SK-N-SH (cell line): ENCODE measurements at regions not wholly inside any gene's neighbourhood (a gene's known extent, or its start where the extent isn't known, plus 50 kb on each side); places are given as distances from the start of the nearest gene placed in this dataset.

ENCODE experiments used
- EZH2phosphoT487 ChIP-seq: fragments of 200-600 bp; sonication (generic); IDR thresholded peaks from 2 replicates; pipeline ENCODE4 v1.6.1; 2017; ENCODE audit warnings: low read depth, mixed run types, mild to moderate bottlenecking, antibody characterized with exemption, moderate library complexity, borderline replicate concordance
- FOXM1 ChIP-seq: IDR thresholded peaks from 2 replicates; pipeline ENCODE4 v1.4.0; 2012; ENCODE audit warnings: low read depth, mild to moderate bottlenecking
- GABPA ChIP-seq: IDR thresholded peaks from 2 replicates; pipeline ENCODE4 v1.4.0; 2012; ENCODE audit warnings: low read depth, mild to moderate bottlenecking
- JUND ChIP-seq: IDR thresholded peaks from 2 replicates; pipeline ENCODE4 v1.4.0; 2012
- PBX3 ChIP-seq: IDR thresholded peaks from 2 replicates; pipeline ENCODE4; 2012
- POLR2AphosphoS5 ChIP-seq: IDR thresholded peaks from 2 replicates; pipeline ENCODE4 v1.6.1; 2012; ENCODE audit warnings: low read depth, low read length
- RAD21 ChIP-seq: IDR thresholded peaks from 2 replicates; pipeline ENCODE4 v1.6.1; 2012; ENCODE audit warnings: mild to moderate bottlenecking, low read length
- RXRA ChIP-seq: IDR thresholded peaks from 2 replicates; pipeline ENCODE4 v1.4.0; 2012; ENCODE audit warnings: low read depth, mild to moderate bottlenecking, borderline replicate concordance
- YY1 ChIP-seq: IDR thresholded peaks from 2 replicates; pipeline ENCODE4 v1.4.0; 2012; ENCODE audit warnings: low read depth, mild to moderate bottlenecking
- ZBTB33 ChIP-seq: IDR thresholded peaks from 2 replicates; pipeline ENCODE4 v1.4.0; 2012; ENCODE audit warnings: low read depth, borderline replicate concordance
- TF ChIP-seq, protein P1 (sequence below): IDR thresholded peaks from 2 replicates; pipeline ENCODE4 v1.6.1; 2012; ENCODE audit warnings: mild to moderate bottlenecking, low read depth, low read length, moderate library complexity
- TF ChIP-seq, protein P2 (sequence below): fragments of 200-600 bp; sonication (generic); IDR thresholded peaks from 2 replicates; pipeline ENCODE4 v1.6.1; 2017; ENCODE audit warnings: antibody characterized with exemption, mild to moderate bottlenecking, moderate library complexity

DNA sequence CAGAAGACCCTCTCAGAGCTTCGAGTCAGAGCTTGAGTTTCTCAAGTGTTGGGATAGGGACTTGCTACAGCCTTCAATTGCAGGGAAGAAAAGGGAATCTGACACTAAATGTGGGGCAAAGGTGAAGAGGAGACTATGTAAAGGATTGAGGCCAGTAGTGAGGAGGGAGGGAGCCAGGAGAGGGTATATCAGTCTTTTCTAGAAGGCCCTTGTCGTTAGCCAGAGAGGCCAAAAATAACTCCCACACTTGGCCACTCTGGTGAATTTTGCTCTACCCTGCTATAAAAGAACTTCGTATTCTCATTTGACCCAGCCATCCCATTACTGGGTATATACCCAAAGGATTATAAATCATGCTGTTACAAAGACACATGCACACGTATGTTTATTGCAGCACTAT, 162.0 kb downstream of the MDFIC start:
- TF ChIP-seq, protein P1, sequence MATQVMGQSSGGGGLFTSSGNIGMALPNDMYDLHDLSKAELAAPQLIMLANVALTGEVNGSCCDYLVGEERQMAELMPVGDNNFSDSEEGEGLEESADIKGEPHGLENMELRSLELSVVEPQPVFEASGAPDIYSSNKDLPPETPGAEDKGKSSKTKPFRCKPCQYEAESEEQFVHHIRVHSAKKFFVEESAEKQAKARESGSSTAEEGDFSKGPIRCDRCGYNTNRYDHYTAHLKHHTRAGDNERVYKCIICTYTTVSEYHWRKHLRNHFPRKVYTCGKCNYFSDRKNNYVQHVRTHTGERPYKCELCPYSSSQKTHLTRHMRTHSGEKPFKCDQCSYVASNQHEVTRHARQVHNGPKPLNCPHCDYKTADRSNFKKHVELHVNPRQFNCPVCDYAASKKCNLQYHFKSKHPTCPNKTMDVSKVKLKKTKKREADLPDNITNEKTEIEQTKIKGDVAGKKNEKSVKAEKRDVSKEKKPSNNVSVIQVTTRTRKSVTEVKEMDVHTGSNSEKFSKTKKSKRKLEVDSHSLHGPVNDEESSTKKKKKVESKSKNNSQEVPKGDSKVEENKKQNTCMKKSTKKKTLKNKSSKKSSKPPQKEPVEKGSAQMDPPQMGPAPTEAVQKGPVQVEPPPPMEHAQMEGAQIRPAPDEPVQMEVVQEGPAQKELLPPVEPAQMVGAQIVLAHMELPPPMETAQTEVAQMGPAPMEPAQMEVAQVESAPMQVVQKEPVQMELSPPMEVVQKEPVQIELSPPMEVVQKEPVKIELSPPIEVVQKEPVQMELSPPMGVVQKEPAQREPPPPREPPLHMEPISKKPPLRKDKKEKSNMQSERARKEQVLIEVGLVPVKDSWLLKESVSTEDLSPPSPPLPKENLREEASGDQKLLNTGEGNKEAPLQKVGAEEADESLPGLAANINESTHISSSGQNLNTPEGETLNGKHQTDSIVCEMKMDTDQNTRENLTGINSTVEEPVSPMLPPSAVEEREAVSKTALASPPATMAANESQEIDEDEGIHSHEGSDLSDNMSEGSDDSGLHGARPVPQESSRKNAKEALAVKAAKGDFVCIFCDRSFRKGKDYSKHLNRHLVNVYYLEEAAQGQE, result no peak
- no peak for TF ChIP-seq ZBTB33
- TF ChIP-seq, protein P2, sequence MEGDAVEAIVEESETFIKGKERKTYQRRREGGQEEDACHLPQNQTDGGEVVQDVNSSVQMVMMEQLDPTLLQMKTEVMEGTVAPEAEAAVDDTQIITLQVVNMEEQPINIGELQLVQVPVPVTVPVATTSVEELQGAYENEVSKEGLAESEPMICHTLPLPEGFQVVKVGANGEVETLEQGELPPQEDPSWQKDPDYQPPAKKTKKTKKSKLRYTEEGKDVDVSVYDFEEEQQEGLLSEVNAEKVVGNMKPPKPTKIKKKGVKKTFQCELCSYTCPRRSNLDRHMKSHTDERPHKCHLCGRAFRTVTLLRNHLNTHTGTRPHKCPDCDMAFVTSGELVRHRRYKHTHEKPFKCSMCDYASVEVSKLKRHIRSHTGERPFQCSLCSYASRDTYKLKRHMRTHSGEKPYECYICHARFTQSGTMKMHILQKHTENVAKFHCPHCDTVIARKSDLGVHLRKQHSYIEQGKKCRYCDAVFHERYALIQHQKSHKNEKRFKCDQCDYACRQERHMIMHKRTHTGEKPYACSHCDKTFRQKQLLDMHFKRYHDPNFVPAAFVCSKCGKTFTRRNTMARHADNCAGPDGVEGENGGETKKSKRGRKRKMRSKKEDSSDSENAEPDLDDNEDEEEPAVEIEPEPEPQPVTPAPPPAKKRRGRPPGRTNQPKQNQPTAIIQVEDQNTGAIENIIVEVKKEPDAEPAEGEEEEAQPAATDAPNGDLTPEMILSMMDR, result no peak
- TF ChIP-seq RAD21, result no peak
- no peak for TF ChIP-seq EZH2phosphoT487
- no peak for TF ChIP-seq GABPA
- TF ChIP-seq POLR2AphosphoS5, result no peak
- TF ChIP-seq JUND, result no peak
- TF ChIP-seq YY1, result no peak
- no peak for TF ChIP-seq PBX3
- TF ChIP-seq RXRA, result no peak
- no peak for TF ChIP-seq FOXM1
